ENCODE measurements at regions not wholly inside any gene's neighbourhood (a gene's known extent, or its start where the extent isn't known, plus 50 kb on each side); places are given as distances from the start of the nearest gene placed in this dataset.
"Not testable (repeated sequence)": the region's sequence is repeated elsewhere in the genome, so short reads cannot be mapped to it uniquely, and the experiment has no call there.

- no peak overlapping the region for H3K27ac ChIP-seq
- no peaks in the 10 kb centered on the region for H3K4me1 ChIP-seq
- peak in 1 of 2 donors; percentile 70 for DNase-seq
- no peaks in the 10 kb centered on the region for H3K27me3 ChIP-seq
- no peaks in the 10 kb centered on the region for H3K9me3 ChIP-seq
- TF ChIP-seq, protein P1, sequence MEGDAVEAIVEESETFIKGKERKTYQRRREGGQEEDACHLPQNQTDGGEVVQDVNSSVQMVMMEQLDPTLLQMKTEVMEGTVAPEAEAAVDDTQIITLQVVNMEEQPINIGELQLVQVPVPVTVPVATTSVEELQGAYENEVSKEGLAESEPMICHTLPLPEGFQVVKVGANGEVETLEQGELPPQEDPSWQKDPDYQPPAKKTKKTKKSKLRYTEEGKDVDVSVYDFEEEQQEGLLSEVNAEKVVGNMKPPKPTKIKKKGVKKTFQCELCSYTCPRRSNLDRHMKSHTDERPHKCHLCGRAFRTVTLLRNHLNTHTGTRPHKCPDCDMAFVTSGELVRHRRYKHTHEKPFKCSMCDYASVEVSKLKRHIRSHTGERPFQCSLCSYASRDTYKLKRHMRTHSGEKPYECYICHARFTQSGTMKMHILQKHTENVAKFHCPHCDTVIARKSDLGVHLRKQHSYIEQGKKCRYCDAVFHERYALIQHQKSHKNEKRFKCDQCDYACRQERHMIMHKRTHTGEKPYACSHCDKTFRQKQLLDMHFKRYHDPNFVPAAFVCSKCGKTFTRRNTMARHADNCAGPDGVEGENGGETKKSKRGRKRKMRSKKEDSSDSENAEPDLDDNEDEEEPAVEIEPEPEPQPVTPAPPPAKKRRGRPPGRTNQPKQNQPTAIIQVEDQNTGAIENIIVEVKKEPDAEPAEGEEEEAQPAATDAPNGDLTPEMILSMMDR (IDR thresholded peaks at IDR 0.05) = no peak
- H3K36me3 ChIP-seq = no peaks in the 10 kb centered on the region
- H3K4me3 ChIP-seq = no peak overlapping the region
- intact Hi-C loops (cut with DNase I; ENCODE audit: low total_unique reads) = no loop called here
Measured at GRCh38 chr6:169363590-169363989, 109.9 kb upstream of the THBS2 start.

DNA sequence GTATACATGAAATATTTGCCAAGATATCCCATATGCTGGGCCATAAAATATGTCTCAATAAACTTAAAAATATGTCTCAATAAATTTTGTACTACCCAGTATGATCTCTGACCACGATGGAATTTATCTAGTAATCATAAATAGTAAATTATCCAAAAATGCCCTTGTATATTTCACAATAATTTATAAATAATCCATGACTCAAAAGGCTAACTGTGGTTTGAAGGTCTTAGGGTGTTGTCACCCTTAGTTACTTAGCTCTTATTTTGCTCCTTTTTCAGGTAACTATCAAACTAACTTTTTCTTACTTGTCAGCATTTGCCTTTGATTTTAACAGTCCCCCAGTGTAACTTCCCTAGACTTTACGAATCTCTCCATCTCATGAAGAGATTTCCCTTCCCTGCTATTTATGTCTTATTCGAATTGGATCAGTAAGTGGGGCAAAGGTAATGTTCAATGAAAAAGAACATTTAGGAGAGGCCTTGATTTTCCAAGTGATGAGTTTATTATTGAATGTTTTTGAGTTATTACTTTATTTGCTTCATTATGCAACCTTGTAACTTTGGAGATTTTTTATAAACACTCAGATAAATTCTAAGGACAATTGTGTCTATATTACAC, 109.0 kb upstream of the THBS2 start:
- no peaks in the 10 kb centered on the region for H3K4me1 ChIP-seq
- H3K27ac ChIP-seq = no peak overlapping the region
- no peaks in the 10 kb centered on the region for H3K36me3 ChIP-seq
- no peak for DNase-seq
- H3K9me3 ChIP-seq = no peaks in the 10 kb centered on the region
- intact Hi-C loops (cut with DNase I; ENCODE audit: low total_unique reads) = no loop called here
- H3K27me3 ChIP-seq = no peaks in the 10 kb centered on the region
- no peak overlapping the region for H3K4me3 ChIP-seq
- TF ChIP-seq, protein P1 (IDR thresholded peaks at IDR 0.05) = no peak

DNA sequence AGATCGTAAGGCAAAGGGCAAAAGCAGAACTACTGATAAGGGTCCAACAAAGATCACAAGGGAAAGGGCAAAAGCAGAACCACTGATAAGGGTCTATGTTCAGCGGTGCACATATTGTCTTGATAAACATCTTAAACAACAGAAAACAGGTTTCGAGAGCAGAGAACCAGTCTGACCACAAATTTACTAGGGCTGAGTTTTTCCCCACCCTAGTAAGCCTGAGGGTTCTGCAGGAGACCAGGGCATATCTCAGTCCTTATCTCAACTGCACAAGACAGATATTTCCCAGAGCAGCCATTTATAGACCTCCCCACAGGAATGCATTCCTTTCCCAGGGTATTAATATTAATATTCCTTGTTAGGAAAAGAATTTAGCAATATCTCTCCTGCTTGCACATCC, 101.4 kb upstream of the THBS2 start:
- peaks cover 3 to 19% (median 5%) of the 10 kb centered on the region in 3 donors for H3K9me3 ChIP-seq
- H3K4me1 ChIP-seq; H3K27ac ChIP-seq; H3K4me3 ChIP-seq; intact Hi-C loops (cut with DNase I; ENCODE audit: low total_unique reads); H3K27me3 ChIP-seq; DNase-seq; H3K36me3 ChIP-seq: not testable (repeated sequence)

DNA sequence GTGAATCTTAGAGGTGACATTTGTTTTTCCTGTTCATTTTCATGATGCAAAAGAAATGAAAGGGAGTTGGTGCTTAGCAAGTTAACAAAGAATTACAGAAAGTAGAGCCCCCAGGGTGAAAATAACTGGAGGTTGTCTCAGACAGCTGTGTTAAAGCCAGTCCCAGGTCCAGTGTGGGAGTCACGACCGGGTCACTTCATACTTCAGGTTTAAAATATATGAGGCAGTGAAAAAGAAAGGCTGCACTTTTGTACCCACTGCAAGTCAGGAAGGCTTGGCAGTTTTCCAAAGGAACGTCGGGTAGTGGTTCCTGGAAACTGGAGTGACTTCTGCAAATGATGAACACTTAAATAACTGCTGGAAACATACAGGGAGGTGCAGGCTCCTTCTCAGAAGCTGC, 91.5 kb upstream of the THBS2 start:
- no peak for DNase-seq
- intact Hi-C loops (cut with DNase I; ENCODE audit: low total_unique reads) = no loop called here
- Histone ChIP-seq H3K4me1 (peaks cover 0 to 14% (median 10%) of the 10 kb centered on the region in 4 donors), H3K9me3 (peaks cover 0 to 4% (median 4%) of the 10 kb centered on the region in 3 donors), H3K4me3 (no peak overlapping the region), H3K27ac (no peak overlapping the region), H3K36me3 (no peaks in the 10 kb centered on the region), H3K27me3 (no peaks in the 10 kb centered on the region)
- TF ChIP-seq, protein P1 (IDR thresholded peaks at IDR 0.05) = no peak

GRCh38 chr6:169344750-169345065, 91.1 kb upstream of the THBS2 start:
- Histone ChIP-seq H3K27me3 (no peaks in the 10 kb centered on the region), H3K27ac (no peak overlapping the region), H3K36me3 (no peaks in the 10 kb centered on the region), H3K4me1 (peaks cover 0 to 14% (median 10%) of the 10 kb centered on the region in 4 donors), H3K9me3 (peaks cover 0 to 4% (median 4%) of the 10 kb centered on the region in 3 donors), H3K4me3 (no peak overlapping the region)
- intact Hi-C loops (cut with DNase I; ENCODE audit: low total_unique reads) = no loop called here
- DNase-seq = no peak
- TF ChIP-seq, protein P1 (IDR thresholded peaks at IDR 0.05) = no peak

- no peak for DNase-seq
- H3K27me3 ChIP-seq = no peaks in the 10 kb centered on the region
- no peak overlapping the region for H3K27ac ChIP-seq
- intact Hi-C loops (cut with DNase I; ENCODE audit: low total_unique reads) = no loop called here
- no peak overlapping the region for H3K4me3 ChIP-seq
- H3K36me3 ChIP-seq = no peaks in the 10 kb centered on the region
- TF ChIP-seq, protein P1 (IDR thresholded peaks at IDR 0.05) = no peak
- peaks cover 0 to 4% (median 4%) of the 10 kb centered on the region in 3 donors for H3K9me3 ChIP-seq
- peaks cover 0 to 14% (median 10%) of the 10 kb centered on the region in 4 donors for H3K4me1 ChIP-seq
Measured at GRCh38 chr6:169343886-169344749, 90.5 kb upstream of the THBS2 start.

Data from tibial artery (tissue), 4 donors.